DOHH2 (cell line): ENCODE measurements at regions not wholly inside any gene's neighbourhood (a gene's known extent, or its start where the extent isn't known, plus 50 kb on each side); places are given as distances from the start of the nearest gene placed in this dataset.

Experiments
- H3F3A ChIP-seq: fragments of 200-600 bp; sonication (generic), shearing (Covaris generic); 2 replicates; pipeline ENCODE4 v1.6.0; 2016; ENCODE audit warnings: antibody characterized with exemption, mild to moderate bottlenecking; ENCODE audit not compliant: control insufficient read depth, insufficient read depth
- H3K27ac ChIP-seq: fragments of 200-600 bp; sonication (generic); 2 replicates; pipeline ENCODE4 v1.5.1; 2014; ENCODE audit warnings: low read depth, mild to moderate bottlenecking, low read length, moderate library complexity
- H3K27me3 ChIP-seq: fragments of 200-600 bp; sonication (generic); 2 replicates; pipeline ENCODE4 v1.6.1; 2014; ENCODE audit warnings: mild to moderate bottlenecking, low read length, mixed read lengths; ENCODE audit not compliant: control insufficient read depth
- H3K36me3 ChIP-seq: fragments of 200-600 bp; sonication (generic); 2 replicates; pipeline ENCODE4 v1.6.1; 2014; ENCODE audit warnings: mild to moderate bottlenecking, low read length, moderate library complexity, mixed read lengths; ENCODE audit not compliant: control insufficient read depth
- H3K4me1 ChIP-seq: fragments of 200-600 bp; sonication (generic); 2 replicates; pipeline ENCODE4 v1.6.1; 2014; ENCODE audit warnings: mild to moderate bottlenecking, low read length, mixed read lengths; ENCODE audit not compliant: control insufficient read depth
- H3K4me2 ChIP-seq: fragments of 200-600 bp; sonication (generic); 2 replicates; pipeline ENCODE4 v1.6.0; 2014; ENCODE audit warnings: mild to moderate bottlenecking, low read length, moderate library complexity
- H3K4me3 ChIP-seq: fragments of 200-600 bp; sonication (generic); 2 replicates; pipeline ENCODE4 v1.5.1; 2014; ENCODE audit warnings: mild to moderate bottlenecking, low read length, mixed read lengths
- H3K79me2 ChIP-seq: fragments of 200-600 bp; sonication (generic); 2 replicates; pipeline ENCODE4 v1.6.1; 2014; ENCODE audit warnings: mild to moderate bottlenecking, low read length, mixed read lengths; ENCODE audit not compliant: control insufficient read depth
- H3K9me2 ChIP-seq: fragments of 200-600 bp; sonication (generic); replicated peaks from 2 replicates; pipeline ENCODE4 v1.6.1; 2014; ENCODE audit warnings: mild to moderate bottlenecking, low read length, mixed read lengths; ENCODE audit not compliant: control insufficient read depth
- H3K9me3 ChIP-seq: fragments of 200-600 bp; sonication (generic); 2 replicates; pipeline ENCODE4 v1.6.1; 2014; ENCODE audit warnings: antibody characterized with exemption, low read length, mixed read lengths; ENCODE audit not compliant: control insufficient read depth, insufficient read depth
- H4K20me1 ChIP-seq: fragments of 200-600 bp; sonication (generic); 2 replicates; pipeline ENCODE4 v1.6.0; 2014; ENCODE audit warnings: low read depth, mild to moderate bottlenecking, antibody characterized with exemption, low read length, moderate library complexity; ENCODE audit not compliant: control insufficient read depth, insufficient read depth
- EZH2phosphoT487 ChIP-seq: fragments of 200-600 bp; sonication (generic); IDR thresholded peaks from 2 replicates; pipeline ENCODE4 v1.6.1; 2017; ENCODE audit warnings: borderline replicate concordance, mild to moderate bottlenecking, antibody characterized with exemption, low read length, moderate library complexity, mixed read lengths
- TF ChIP-seq, protein P1 (sequence below): fragments of 200-600 bp; sonication (generic); IDR thresholded peaks from one replicate; pipeline ENCODE4 v1.5.1; 2014; ENCODE audit warnings: antibody characterized with exemption, mild to moderate bottlenecking, low read depth, low read length; ENCODE audit not compliant: poor library complexity, severe bottlenecking

DNA sequence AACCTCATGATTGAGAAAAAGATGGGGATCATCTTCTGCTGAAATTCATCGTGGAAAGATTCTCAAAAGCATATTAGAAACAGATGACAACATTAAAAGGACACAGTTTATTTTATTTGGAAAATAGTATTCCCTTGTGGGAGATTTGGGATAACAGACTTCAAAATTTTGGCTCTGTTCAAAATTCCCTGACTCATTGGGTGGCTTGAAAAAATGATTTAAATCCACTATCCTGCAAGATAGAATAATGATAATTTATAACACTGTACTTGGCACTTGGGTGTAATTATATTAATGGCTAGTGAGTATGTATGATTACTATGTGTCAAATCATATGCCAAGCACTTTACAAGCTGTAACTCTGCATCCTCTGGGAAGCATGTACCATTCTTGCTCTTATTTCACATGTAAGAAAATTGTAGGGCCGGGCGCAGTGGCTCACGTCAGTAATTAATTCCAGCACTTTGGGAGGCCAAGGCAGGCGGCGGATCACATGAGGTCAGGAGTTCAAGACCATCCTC is 128.8 kb downstream of the LMNTD1 start:
- Histone ChIP-seq H4K20me1 (no peaks in the 10 kb centered on the region), H3K27me3 (no peaks in the 10 kb centered on the region; the same call in 1 of the 2 replicates), H3K27ac (no peak overlapping the region), H3K4me2 (no peak overlapping the region), H3K9me2 (no peaks in the 10 kb centered on the region), H3K79me2 (no peaks in the 10 kb centered on the region), H3F3A (no peaks in the 10 kb centered on the region), H3K4me3 (no peak overlapping the region), H3K9me3 (no peaks in the 10 kb centered on the region), H3K36me3 (no peaks in the 10 kb centered on the region), H3K4me1 (no peaks in the 10 kb centered on the region)
- TF ChIP-seq EZH2phosphoT487, result no peak
- TF ChIP-seq, protein P1, sequence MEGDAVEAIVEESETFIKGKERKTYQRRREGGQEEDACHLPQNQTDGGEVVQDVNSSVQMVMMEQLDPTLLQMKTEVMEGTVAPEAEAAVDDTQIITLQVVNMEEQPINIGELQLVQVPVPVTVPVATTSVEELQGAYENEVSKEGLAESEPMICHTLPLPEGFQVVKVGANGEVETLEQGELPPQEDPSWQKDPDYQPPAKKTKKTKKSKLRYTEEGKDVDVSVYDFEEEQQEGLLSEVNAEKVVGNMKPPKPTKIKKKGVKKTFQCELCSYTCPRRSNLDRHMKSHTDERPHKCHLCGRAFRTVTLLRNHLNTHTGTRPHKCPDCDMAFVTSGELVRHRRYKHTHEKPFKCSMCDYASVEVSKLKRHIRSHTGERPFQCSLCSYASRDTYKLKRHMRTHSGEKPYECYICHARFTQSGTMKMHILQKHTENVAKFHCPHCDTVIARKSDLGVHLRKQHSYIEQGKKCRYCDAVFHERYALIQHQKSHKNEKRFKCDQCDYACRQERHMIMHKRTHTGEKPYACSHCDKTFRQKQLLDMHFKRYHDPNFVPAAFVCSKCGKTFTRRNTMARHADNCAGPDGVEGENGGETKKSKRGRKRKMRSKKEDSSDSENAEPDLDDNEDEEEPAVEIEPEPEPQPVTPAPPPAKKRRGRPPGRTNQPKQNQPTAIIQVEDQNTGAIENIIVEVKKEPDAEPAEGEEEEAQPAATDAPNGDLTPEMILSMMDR, result no peak

DNA sequence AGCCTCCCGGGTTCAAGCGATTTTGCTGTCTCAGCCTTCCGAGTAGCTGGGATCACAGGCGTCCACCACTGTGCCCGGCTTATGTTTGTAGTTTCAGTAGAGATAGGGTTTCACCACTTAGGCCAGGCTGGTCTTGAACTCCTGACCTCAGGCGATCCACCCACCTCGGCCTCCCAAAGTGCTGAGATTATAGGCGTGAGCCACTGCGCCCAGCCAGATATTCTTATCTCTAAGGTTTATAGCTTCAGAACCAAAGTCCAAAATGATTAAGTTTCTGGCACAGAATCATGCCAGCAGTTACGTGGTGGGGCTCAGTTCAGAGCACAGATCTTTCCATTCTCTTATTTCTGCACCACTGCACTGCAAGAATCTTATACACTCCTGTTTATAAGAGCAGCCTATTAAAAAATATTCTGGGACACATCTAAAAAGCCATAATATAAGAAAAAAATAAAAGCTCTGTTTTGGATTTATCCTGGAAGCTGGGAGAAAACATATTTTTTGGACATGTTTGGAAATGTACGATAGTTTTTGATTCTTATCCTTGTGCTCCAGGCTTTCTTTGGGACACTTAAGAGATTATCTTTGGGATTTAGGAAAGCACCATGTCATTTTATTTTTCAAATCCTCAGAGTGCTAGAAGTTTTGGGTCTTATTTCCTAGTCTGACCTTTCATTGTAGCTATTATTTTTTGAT is 129.6 kb downstream of the LMNTD1 start:
- H3K79me2 ChIP-seq, result no peaks in the 10 kb centered on the region
- H3K9me2 ChIP-seq, result no peaks in the 10 kb centered on the region
- H3K9me3 ChIP-seq, result no peaks in the 10 kb centered on the region
- H3K4me3 ChIP-seq, result no peak overlapping the region
- no peak overlapping the region for H3K27ac ChIP-seq
- H3K36me3 ChIP-seq, result no peaks in the 10 kb centered on the region
- H3K4me2 ChIP-seq, result no peak overlapping the region
- no peaks in the 10 kb centered on the region for H4K20me1 ChIP-seq
- H3K4me1 ChIP-seq, result no peaks in the 10 kb centered on the region
- TF ChIP-seq EZH2phosphoT487, result no peak
- TF ChIP-seq, protein P1, result no peak
- no peaks in the 10 kb centered on the region; the same call in 1 of the 2 replicates for H3K27me3 ChIP-seq
- H3F3A ChIP-seq, result no peaks in the 10 kb centered on the region

DNA sequence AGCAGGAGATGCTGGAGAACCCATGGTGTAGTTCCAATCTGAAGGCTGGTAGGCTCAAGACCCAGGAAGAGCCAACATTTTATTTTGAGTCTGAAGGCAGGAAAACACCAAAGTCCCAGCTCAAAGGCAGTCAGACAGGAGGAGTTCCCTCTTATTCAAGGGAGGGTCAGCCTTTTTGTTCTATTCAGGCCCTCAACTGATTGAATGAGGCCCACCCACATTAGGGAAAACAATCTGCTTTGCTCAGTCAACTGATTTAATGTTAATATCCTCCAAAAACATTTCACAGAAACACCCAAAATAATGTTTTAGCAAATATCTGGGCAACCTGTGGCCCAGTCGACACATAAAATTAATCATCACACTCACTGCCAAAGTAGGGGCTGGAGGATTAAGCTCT is 130.8 kb downstream of the LMNTD1 start:
- Histone ChIP-seq H3K4me2 (no peak overlapping the region), H3K27me3 (peaks cover 3% of the 10 kb centered on the region; the same call in 1 of the 2 replicates), H3K9me2 (no peaks in the 10 kb centered on the region), H3K36me3 (no peaks in the 10 kb centered on the region), H3K4me3 (no peak overlapping the region), H4K20me1 (no peaks in the 10 kb centered on the region), H3K27ac (no peak overlapping the region), H3K79me2 (no peaks in the 10 kb centered on the region), H3K9me3 (no peaks in the 10 kb centered on the region), H3K4me1 (no peaks in the 10 kb centered on the region), H3F3A (no peaks in the 10 kb centered on the region)
- TF ChIP-seq, protein P1, result no peak
- no peak for TF ChIP-seq EZH2phosphoT487
